ENCODE measurements at regions not wholly inside any gene's neighbourhood (a gene's known extent, or its start where the extent isn't known, plus 50 kb on each side); places are given as distances from the start of the nearest gene placed in this dataset.

DNA sequence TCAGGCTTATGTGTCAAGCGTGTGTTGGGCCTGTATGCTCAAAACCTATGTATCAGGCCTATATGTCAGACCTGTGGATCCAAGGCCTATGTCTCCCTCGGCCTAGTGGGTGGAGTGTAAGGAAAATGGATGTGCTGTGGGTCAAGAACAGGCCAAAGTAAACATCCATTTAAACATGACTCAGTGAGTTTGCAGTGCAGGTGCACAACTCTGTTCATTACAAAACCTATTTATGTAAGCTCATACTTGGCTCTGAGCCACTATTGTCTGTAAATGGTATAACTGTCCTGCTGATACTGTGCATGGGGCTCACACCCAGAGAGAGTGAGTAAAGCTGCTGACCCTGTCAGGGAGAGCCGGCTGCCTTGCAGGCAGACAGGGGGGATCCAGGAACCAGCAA is 249.7 kb upstream of the AVPR1A start:
- TF ChIP-seq EZH2 (IDR thresholded peaks at IDR 0.05; ENCODE audit: borderline replicate concordance, low read length), result no peak
- TF ChIP-seq, protein P1, sequence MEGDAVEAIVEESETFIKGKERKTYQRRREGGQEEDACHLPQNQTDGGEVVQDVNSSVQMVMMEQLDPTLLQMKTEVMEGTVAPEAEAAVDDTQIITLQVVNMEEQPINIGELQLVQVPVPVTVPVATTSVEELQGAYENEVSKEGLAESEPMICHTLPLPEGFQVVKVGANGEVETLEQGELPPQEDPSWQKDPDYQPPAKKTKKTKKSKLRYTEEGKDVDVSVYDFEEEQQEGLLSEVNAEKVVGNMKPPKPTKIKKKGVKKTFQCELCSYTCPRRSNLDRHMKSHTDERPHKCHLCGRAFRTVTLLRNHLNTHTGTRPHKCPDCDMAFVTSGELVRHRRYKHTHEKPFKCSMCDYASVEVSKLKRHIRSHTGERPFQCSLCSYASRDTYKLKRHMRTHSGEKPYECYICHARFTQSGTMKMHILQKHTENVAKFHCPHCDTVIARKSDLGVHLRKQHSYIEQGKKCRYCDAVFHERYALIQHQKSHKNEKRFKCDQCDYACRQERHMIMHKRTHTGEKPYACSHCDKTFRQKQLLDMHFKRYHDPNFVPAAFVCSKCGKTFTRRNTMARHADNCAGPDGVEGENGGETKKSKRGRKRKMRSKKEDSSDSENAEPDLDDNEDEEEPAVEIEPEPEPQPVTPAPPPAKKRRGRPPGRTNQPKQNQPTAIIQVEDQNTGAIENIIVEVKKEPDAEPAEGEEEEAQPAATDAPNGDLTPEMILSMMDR (conservative IDR thresholded peaks at IDR 0.05 in 1 of 2, IDR thresholded peaks at IDR 0.05 in 1 of 2; ENCODE audit: extremely low read depth in 1 of 2, insufficient read depth in 1 of 2, low read depth in 1 of 2, low read length in 2 of 2), result no peak

All from mammary epithelial cell (primary cell).